ENCODE measurements at regions not wholly inside any gene's neighbourhood (a gene's known extent, or its start where the extent isn't known, plus 50 kb on each side); places are given as distances from the start of the nearest gene placed in this dataset.

GRCh38 chr7:52917982-52918578 is 117.4 kb upstream of the POM121L12 start:
- CTCF ChIA-PET, result no interaction called here
- H3K4me1 Mint-ChIP-seq (ENCODE audit: low read depth, unreplicated experiment), result no peaks in the 10 kb centered on the region
- H3K27me3 Mint-ChIP-seq (ENCODE audit: unreplicated experiment), result no peaks in the 10 kb centered on the region
- H3K9me3 Mint-ChIP-seq (ENCODE audit: low read depth, unreplicated experiment), result peaks cover 24% of the 10 kb centered on the region
- no peak overlapping the region for H3K27ac Mint-ChIP-seq (ENCODE audit: unreplicated experiment)
- intact Hi-C loops (cut with micrococcal nuclease; ENCODE audit: unreplicated experiment), result no loop called here
- H3K36me3 Mint-ChIP-seq (ENCODE audit: insufficient read depth, unreplicated experiment), result no peaks in the 10 kb centered on the region
- H3K4me3 Mint-ChIP-seq (ENCODE audit: low read depth, unreplicated experiment), result no peak overlapping the region
- no peak for DNase-seq
- no TSS peak for BruUV-seq (replicated peaks)
- no peak for TF ChIP-seq CTCF (IDR thresholded peaks at IDR 0.05; ENCODE audit: unreplicated experiment)

GRCh38 chr7:52911795-52912194 is 123.6 kb upstream of the POM121L12 start:
- no peak overlapping the region for H3K4me3 Mint-ChIP-seq (ENCODE audit: low read depth, unreplicated experiment)
- H3K9me3 Mint-ChIP-seq (ENCODE audit: low read depth, unreplicated experiment), result peaks cover 18% of the 10 kb centered on the region
- H3K36me3 Mint-ChIP-seq (ENCODE audit: insufficient read depth, unreplicated experiment), result no peaks in the 10 kb centered on the region
- DNase-seq, result no peak
- TF ChIP-seq CTCF (IDR thresholded peaks at IDR 0.05; ENCODE audit: unreplicated experiment), result no peak
- BruUV-seq (replicated peaks), result no TSS peak
- H3K27me3 Mint-ChIP-seq (ENCODE audit: unreplicated experiment), result no peaks in the 10 kb centered on the region
- intact Hi-C loops (cut with micrococcal nuclease; ENCODE audit: unreplicated experiment), result no loop called here
- H3K4me1 Mint-ChIP-seq (ENCODE audit: low read depth, unreplicated experiment), result no peaks in the 10 kb centered on the region
- CTCF ChIA-PET, result no interaction called here
- H3K27ac Mint-ChIP-seq (ENCODE audit: unreplicated experiment), result no peak overlapping the region

- H3K27ac Mint-ChIP-seq (ENCODE audit: unreplicated experiment), result no peak overlapping the region
- no peaks in the 10 kb centered on the region for H3K36me3 Mint-ChIP-seq (ENCODE audit: insufficient read depth, unreplicated experiment)
- CTCF ChIA-PET, result no interaction called here
- no peak for DNase-seq
- intact Hi-C loops (cut with micrococcal nuclease; ENCODE audit: unreplicated experiment), result no loop called here
- no TSS peak for BruUV-seq (replicated peaks)
- no peaks in the 10 kb centered on the region for H3K27me3 Mint-ChIP-seq (ENCODE audit: unreplicated experiment)
- TF ChIP-seq CTCF (IDR thresholded peaks at IDR 0.05; ENCODE audit: unreplicated experiment), result no peak
- H3K4me3 Mint-ChIP-seq (ENCODE audit: low read depth, unreplicated experiment), result no peak overlapping the region
- H3K9me3 Mint-ChIP-seq (ENCODE audit: low read depth, unreplicated experiment), result peaks cover 18% of the 10 kb centered on the region
- H3K4me1 Mint-ChIP-seq (ENCODE audit: low read depth, unreplicated experiment), result no peaks in the 10 kb centered on the region
These were observed 124.1 kb upstream of the POM121L12 start for GRCh38 chr7:52911326-52911725.

- H3K36me3 Mint-ChIP-seq (ENCODE audit: insufficient read depth, unreplicated experiment), result no peaks in the 10 kb centered on the region
- H3K9me3 Mint-ChIP-seq (ENCODE audit: low read depth, unreplicated experiment), result peaks cover 18% of the 10 kb centered on the region
- H3K27ac Mint-ChIP-seq (ENCODE audit: unreplicated experiment), result no peak overlapping the region
- no peak for TF ChIP-seq CTCF (IDR thresholded peaks at IDR 0.05; ENCODE audit: unreplicated experiment)
- no peaks in the 10 kb centered on the region for H3K27me3 Mint-ChIP-seq (ENCODE audit: unreplicated experiment)
- CTCF ChIA-PET, result no interaction called here
- BruUV-seq (replicated peaks), result no TSS peak
- intact Hi-C loops (cut with micrococcal nuclease; ENCODE audit: unreplicated experiment), result no loop called here
- H3K4me3 Mint-ChIP-seq (ENCODE audit: low read depth, unreplicated experiment), result no peak overlapping the region
- DNase-seq, result no peak
- H3K4me1 Mint-ChIP-seq (ENCODE audit: low read depth, unreplicated experiment), result no peaks in the 10 kb centered on the region
These were observed 125.5 kb upstream of the POM121L12 start for GRCh38 chr7:52909935-52910334.

Data from Calu3 (cell line).